Testis (tissue), 2 donors: ENCODE measurements at regions not wholly inside any gene's neighbourhood (a gene's known extent, or its start where the extent isn't known, plus 50 kb on each side); places are given as distances from the start of the nearest gene placed in this dataset.

Source experiments
- DNase-seq: peaks from one replicate; pipeline ENCODE4 v3.0.0-alpha.2; 2019
- H3K27ac ChIP-seq, 2 donors: fragments of 200-600 bp; sonication (generic); one replicate each; pipeline ENCODE4 v1.5.1; 2019
- H3K27me3 ChIP-seq: fragments of 200-600 bp; sonication (generic); one replicate; pipeline ENCODE4 v1.5.1; 2019
- H3K36me3 ChIP-seq: fragments of 200-600 bp; sonication (generic); one replicate; pipeline ENCODE4 v1.5.1; 2017; ENCODE audit warnings: low read depth; ENCODE audit errors: missing control alignments
- H3K4me1 ChIP-seq: fragments of 200-600 bp; sonication (generic); one replicate; pipeline ENCODE4 v1.5.1; 2019
- H3K4me3 ChIP-seq, 2 donors: fragments of 200-600 bp; sonication (generic); one replicate each; pipeline ENCODE4 v1.5.1; 2017 to 2019
- H3K9me3 ChIP-seq: fragments of 200-600 bp; sonication (generic); one replicate; pipeline ENCODE4 v1.5.1; 2017
- POLR2A ChIP-seq: fragments of 450-650 bp; IDR thresholded peaks from one replicate; pipeline ENCODE4 v1.6.1; 2017; ENCODE audit warnings: antibody characterized with exemption, mild to moderate bottlenecking, moderate library complexity
- WGBS, 2 donors: methylation state at CpG; one replicate each; pipeline ENCODE4 v1.1.5; 2018; 5-methylcytosine and 5-hydroxymethylcytosine counted together
- intact Hi-C: fragments of 100-400 bp; cut with DNase I; formaldehyde crosslinking; loops from one replicate; pipeline ENCODE4 v1.15.1; 2023; ENCODE audit warnings: low total_unique reads
- TF ChIP-seq, protein P1 (sequence below), 3 experiments: fragments of 450-650 bp in 2 of 3; fragments of 200-600 bp in 1 of 3; sonication (generic) in 1 of 3; IDR thresholded peaks; one replicate each; pipeline ENCODE4 v1.5.1; 2016 to 2019; ENCODE audit warnings: antibody characterized with exemption in 3 of 3, mild to moderate bottlenecking in 2 of 3, moderate library complexity in 1 of 3

DNA sequence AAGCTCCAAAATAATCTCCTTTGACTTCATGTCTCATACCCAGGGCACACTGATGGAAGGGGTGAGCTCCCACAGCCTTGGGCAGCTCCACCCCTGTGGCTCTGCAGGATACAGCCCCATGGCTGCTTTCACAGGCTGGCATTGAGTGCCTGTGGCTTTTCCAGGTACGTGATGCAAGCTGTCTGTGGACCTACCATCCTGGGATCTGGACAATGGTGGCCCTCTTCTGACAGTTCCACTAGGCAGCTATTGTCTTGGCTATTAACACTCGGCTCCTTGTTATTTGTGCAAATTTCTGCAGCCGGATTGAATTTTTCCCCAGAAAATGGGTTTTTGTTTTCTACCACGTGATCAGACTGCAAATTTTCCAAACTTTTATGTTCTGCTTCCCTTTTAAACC is 634.2 kb downstream of the TSN start:
- WGBS, 2 donors: 79 to 91% methylated on average over 4 of the region's 4 CpGs
- TF ChIP-seq, protein P1, sequence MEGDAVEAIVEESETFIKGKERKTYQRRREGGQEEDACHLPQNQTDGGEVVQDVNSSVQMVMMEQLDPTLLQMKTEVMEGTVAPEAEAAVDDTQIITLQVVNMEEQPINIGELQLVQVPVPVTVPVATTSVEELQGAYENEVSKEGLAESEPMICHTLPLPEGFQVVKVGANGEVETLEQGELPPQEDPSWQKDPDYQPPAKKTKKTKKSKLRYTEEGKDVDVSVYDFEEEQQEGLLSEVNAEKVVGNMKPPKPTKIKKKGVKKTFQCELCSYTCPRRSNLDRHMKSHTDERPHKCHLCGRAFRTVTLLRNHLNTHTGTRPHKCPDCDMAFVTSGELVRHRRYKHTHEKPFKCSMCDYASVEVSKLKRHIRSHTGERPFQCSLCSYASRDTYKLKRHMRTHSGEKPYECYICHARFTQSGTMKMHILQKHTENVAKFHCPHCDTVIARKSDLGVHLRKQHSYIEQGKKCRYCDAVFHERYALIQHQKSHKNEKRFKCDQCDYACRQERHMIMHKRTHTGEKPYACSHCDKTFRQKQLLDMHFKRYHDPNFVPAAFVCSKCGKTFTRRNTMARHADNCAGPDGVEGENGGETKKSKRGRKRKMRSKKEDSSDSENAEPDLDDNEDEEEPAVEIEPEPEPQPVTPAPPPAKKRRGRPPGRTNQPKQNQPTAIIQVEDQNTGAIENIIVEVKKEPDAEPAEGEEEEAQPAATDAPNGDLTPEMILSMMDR (IDR thresholded peaks at IDR 0.05): no peak
- no peak for TF ChIP-seq POLR2A
- Histone ChIP-seq H3K36me3 (no peaks in the 10 kb centered on the region), H3K4me3 (no peak overlapping the region), H3K27ac (no peak overlapping the region), H3K27me3 (no peaks in the 10 kb centered on the region), H3K4me1 (no peaks in the 10 kb centered on the region), H3K9me3 (no peaks in the 10 kb centered on the region)
- intact Hi-C loops: no loop called here
- DNase-seq: no peak

DNA sequence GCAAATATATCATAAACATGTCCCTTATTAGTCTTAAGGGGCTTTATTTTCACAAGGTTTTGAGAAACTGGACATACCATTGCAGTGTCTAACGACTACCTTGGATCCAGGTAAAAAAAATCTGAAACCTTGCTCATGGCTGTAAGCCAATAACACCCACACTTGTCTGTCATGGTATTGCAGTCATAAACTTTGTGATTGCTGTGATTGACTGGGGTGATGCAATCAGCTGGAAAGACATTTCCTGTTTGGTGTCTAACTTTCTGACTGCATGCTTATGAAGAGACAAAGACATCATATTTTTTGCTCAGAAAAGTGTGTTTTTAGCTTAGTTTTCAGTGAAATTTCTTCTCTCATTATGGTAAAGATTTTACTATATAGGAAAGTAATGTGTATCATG is 635.0 kb downstream of the TSN start:
- TF ChIP-seq, protein P1 (IDR thresholded peaks at IDR 0.05): no peak
- TF ChIP-seq POLR2A: no peak
- no peak overlapping the region for H3K4me3 ChIP-seq
- no peaks in the 10 kb centered on the region for H3K4me1 ChIP-seq
- 80 to 86% methylated on average over 1 of the region's 1 CpG for WGBS, 2 donors
- no peak for DNase-seq
- no peaks in the 10 kb centered on the region for H3K36me3 ChIP-seq
- H3K27ac ChIP-seq: no peak overlapping the region
- intact Hi-C loops: no loop called here
- H3K27me3 ChIP-seq: no peaks in the 10 kb centered on the region
- H3K9me3 ChIP-seq: no peaks in the 10 kb centered on the region

DNA sequence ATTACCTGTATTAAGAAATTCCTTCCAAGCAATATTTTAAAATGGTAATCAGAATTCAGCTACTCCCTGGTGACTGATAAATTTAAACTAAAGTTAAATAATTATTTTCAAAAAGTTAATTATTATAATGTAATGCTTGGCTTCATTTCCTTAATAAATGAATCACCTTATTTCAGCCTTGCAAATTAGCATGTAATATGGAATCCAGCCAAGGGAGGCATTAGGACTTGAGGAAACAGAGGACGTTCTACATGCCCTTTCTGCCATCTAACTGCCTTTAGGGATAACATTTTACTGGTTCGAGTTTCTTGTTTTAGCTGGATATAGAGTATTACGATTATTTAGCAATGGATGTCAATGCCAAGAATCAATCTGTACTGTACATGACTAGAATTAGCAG is 636.3 kb downstream of the TSN start:
- Histone ChIP-seq H3K4me1 (no peaks in the 10 kb centered on the region), H3K27ac (no peak overlapping the region), H3K27me3 (no peaks in the 10 kb centered on the region), H3K36me3 (no peaks in the 10 kb centered on the region), H3K4me3 (no peak overlapping the region), H3K9me3 (no peaks in the 10 kb centered on the region)
- WGBS, 2 donors: 72 to 83% methylated on average over 3 of the region's 3 CpGs
- intact Hi-C loops: no loop called here
- no peak for DNase-seq
- no peak for TF ChIP-seq POLR2A
- TF ChIP-seq, protein P1 (IDR thresholded peaks at IDR 0.05): no peak

DNA sequence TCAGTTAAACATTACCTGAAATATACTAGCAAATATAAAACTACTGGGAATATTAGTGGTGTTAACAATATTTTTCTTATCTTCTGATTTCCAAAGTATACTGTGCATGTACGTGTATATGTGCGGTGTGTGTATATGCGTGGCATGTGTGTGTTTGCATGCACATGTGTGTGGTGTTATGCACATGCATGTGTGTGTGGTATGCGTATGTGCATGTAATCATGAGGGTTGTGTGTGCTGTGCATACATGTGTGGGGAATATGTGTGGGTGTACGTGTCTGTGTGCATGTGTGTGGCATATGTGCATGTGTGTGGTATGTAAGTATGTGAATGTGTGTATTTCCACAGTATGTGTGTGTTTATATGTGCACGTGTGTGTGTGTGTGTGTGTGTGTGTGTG is 640.2 kb downstream of the TSN start:
- H3K4me1 ChIP-seq: no peaks in the 10 kb centered on the region
- 93 to 96% methylated on average over 6 of the region's 6 CpGs for WGBS, 2 donors
- H3K9me3 ChIP-seq: no peaks in the 10 kb centered on the region
- intact Hi-C loops: no loop called here
- no peak for DNase-seq
- H3K4me3 ChIP-seq: no peak overlapping the region
- no peaks in the 10 kb centered on the region for H3K27me3 ChIP-seq
- no peak overlapping the region for H3K27ac ChIP-seq
- no peak for TF ChIP-seq POLR2A
- TF ChIP-seq, protein P1 (IDR thresholded peaks at IDR 0.05): no peak
- no peaks in the 10 kb centered on the region for H3K36me3 ChIP-seq

DNA sequence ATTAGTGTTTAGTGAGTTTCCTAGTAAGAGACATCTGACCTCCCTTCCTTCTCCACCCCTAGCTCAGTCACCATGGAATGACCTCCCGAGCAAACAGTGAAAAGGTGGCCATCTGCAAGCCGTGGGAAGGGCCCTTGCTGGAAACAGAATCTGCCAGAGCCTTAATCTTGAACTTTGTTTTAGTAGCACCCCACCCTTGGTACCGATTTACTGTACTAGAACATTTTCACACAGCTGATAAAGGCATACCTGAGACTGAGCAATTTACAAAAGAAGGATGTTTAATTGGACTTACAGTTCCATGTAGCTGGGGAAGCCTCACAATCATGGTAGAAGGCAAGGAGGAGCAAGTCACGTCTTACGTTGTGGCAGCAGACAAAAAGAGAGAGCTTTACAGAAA is 655.8 kb downstream of the TSN start:
- H3K27me3 ChIP-seq: no peaks in the 10 kb centered on the region
- no peak overlapping the region for H3K4me3 ChIP-seq
- 69 to 76% methylated on average over 5 of the region's 5 CpGs for WGBS, 2 donors

More for the DNA sequence above, 655.8 kb downstream of the TSN start:
- no peak overlapping the region for H3K27ac ChIP-seq
- H3K36me3 ChIP-seq: no peaks in the 10 kb centered on the region
- no peaks in the 10 kb centered on the region for H3K4me1 ChIP-seq
- TF ChIP-seq, protein P1 (IDR thresholded peaks at IDR 0.05): no peak
- TF ChIP-seq POLR2A: no peak
- DNase-seq: no peak
- intact Hi-C loops: no loop called here
- H3K9me3 ChIP-seq: no peaks in the 10 kb centered on the region
